Thoracic aorta (tissue), 2 donors: ENCODE measurements at regions not wholly inside any gene's neighbourhood (a gene's known extent, or its start where the extent isn't known, plus 50 kb on each side); places are given as distances from the start of the nearest gene placed in this dataset.

Source experiments
- ATAC-seq: fragments of 150-250 bp; one replicate; pipeline ENCODE4 v1.8.0; 2017; ENCODE audit warnings: low read depth; ENCODE audit not compliant: insufficient number of reproducible peaks, low FRiP score
- DNase-seq: peaks from one replicate; pipeline ENCODE4 v3.0.0-alpha.2; 2020; ENCODE audit warnings: low spot score
- H3K27ac ChIP-seq, 2 donors: fragments of 200-600 bp; sonication (generic); 1 replicate in 1 of 2; 2 replicates in 1 of 2; pipeline ENCODE4 v1.5.1; 2016; ENCODE audit warnings: mild to moderate bottlenecking in 2 of 2, moderate library complexity in 2 of 2
- H3K27me3 ChIP-seq: fragments of 200-600 bp; sonication (generic); replicated peaks from 2 replicates; pipeline ENCODE4 v1.6.0; 2016; ENCODE audit warnings: mild to moderate bottlenecking; ENCODE audit not compliant: insufficient read depth
- H3K36me3 ChIP-seq: fragments of 200-600 bp; sonication (generic); one replicate; pipeline ENCODE4 v1.5.1; 2016
- H3K4me1 ChIP-seq, 2 donors: fragments of 200-600 bp; sonication (generic); 1 replicate in 1 of 2; 2 replicates in 1 of 2; pipeline versions ENCODE4 v1.5.1 to v1.6.0; 2016; ENCODE audit warnings: low read depth in 2 of 2, mild to moderate bottlenecking in 1 of 2; ENCODE audit not compliant: control insufficient read depth in 1 of 2
- H3K4me3 ChIP-seq: fragments of 200-600 bp; sonication (generic); 2 replicates; pipeline ENCODE4 v1.5.1; 2016; ENCODE audit warnings: mild to moderate bottlenecking
- H3K9me3 ChIP-seq: fragments of 200-600 bp; sonication (generic); 2 replicates; pipeline ENCODE4 v1.5.1; 2016
- CTCF ChIP-seq: fragments of 200-600 bp; sonication (generic); IDR thresholded peaks from one replicate; pipeline ENCODE4 v1.5.1; 2019; ENCODE audit warnings: antibody characterized with exemption

- no peaks in the 10 kb centered on the region for H3K36me3 ChIP-seq
- no peak overlapping the region for H3K4me3 ChIP-seq
- H3K27ac ChIP-seq = no peak overlapping the region
- DNase-seq = no peak
- no peaks in the 10 kb centered on the region for H3K9me3 ChIP-seq
- H3K4me1 ChIP-seq = no peaks in the 10 kb centered on the region
- TF ChIP-seq CTCF = no peak
- ATAC-seq = no peak
- no peaks in the 10 kb centered on the region for H3K27me3 ChIP-seq
Measured at GRCh38 chr10:128959746-128960145, 507.3 kb upstream of the MGMT start.

- Histone ChIP-seq H3K4me3 (no peak overlapping the region), H3K4me1 (no peaks in the 10 kb centered on the region), H3K27ac (no peak overlapping the region), H3K27me3 (no peaks in the 10 kb centered on the region), H3K36me3 (no peaks in the 10 kb centered on the region), H3K9me3 (no peaks in the 10 kb centered on the region)
- TF ChIP-seq CTCF = no peak
- DNase-seq (no peak), ATAC-seq (no peak)
Measured at GRCh38 chr10:128960517-128960916, 506.5 kb upstream of the MGMT start.

GRCh38 chr10:128962182-128962581, 504.9 kb upstream of the MGMT start:
- Histone ChIP-seq H3K36me3 (no peaks in the 10 kb centered on the region), H3K4me1 (no peaks in the 10 kb centered on the region), H3K27me3 (no peaks in the 10 kb centered on the region), H3K9me3 (no peaks in the 10 kb centered on the region), H3K4me3 (no peak overlapping the region), H3K27ac (no peak overlapping the region)
- DNase-seq (no peak), ATAC-seq (no peak)
- no peak for TF ChIP-seq CTCF

- H3K4me3 ChIP-seq = no peak overlapping the region
- no peak for TF ChIP-seq CTCF
Measured at GRCh38 chr10:128963211-128964099, 503.6 kb upstream of the MGMT start.

GRCh38 chr10:128964100-128964403, 503.0 kb upstream of the MGMT start:
- Histone ChIP-seq H3K27me3 (no peaks in the 10 kb centered on the region), H3K27ac (no peak overlapping the region), H3K36me3 (no peaks in the 10 kb centered on the region), H3K4me1 (no peaks in the 10 kb centered on the region), H3K9me3 (no peaks in the 10 kb centered on the region), H3K4me3 (no peak overlapping the region)
- TF ChIP-seq CTCF = no peak
- DNase-seq (no peak), ATAC-seq (no peak)

More at GRCh38 chr10:128963211-128964099, 503.6 kb upstream of the MGMT start:
- ATAC-seq (no peak), DNase-seq (no peak)
- Histone ChIP-seq H3K4me1 (no peaks in the 10 kb centered on the region), H3K27ac (no peak overlapping the region), H3K9me3 (no peaks in the 10 kb centered on the region), H3K36me3 (no peaks in the 10 kb centered on the region), H3K27me3 (no peaks in the 10 kb centered on the region)
